ENCODE measurements at regions not wholly inside any gene's neighbourhood (a gene's known extent, or its start where the extent isn't known, plus 50 kb on each side); places are given as distances from the start of the nearest gene placed in this dataset.

- Histone ChIP-seq H3K27me3 (no peaks in the 10 kb centered on the region), H3K4me3 (no peak overlapping the region), H3K27ac (no peak overlapping the region), H3K36me3 (no peaks in the 10 kb centered on the region), H3K4me1 (ENCODE audit: insufficient read depth) (no peaks in the 10 kb centered on the region), H3K9me3 (no peaks in the 10 kb centered on the region)
- no peak for DNase-seq
- WGBS, 3 donors: 85% methylated on average over 3 of the region's 3 CpGs
- no peak for TF ChIP-seq POLR2A (IDR thresholded peaks at IDR 0.05)
- TF ChIP-seq EP300 (IDR thresholded peaks at IDR 0.05): no peak
- no peak for TF ChIP-seq CTCF (IDR thresholded peaks at IDR 0.05)
- intact Hi-C loops (cut with DNase I): no loop called here
These were observed 864.8 kb downstream of the EPHA4 start for GRCh38 chr2:220707261-220707660.

GRCh38 chr2:220708366-220708765, 863.7 kb downstream of the EPHA4 start:
- Histone ChIP-seq H3K36me3 (no peaks in the 10 kb centered on the region), H3K9me3 (no peaks in the 10 kb centered on the region), H3K27me3 (no peaks in the 10 kb centered on the region), H3K4me1 (ENCODE audit: insufficient read depth) (no peaks in the 10 kb centered on the region), H3K27ac (no peak overlapping the region), H3K4me3 (no peak overlapping the region)
- intact Hi-C loops (cut with DNase I): no loop called here
- 71 to 80% (median 74%) methylated on average over 3 of the region's 3 CpGs for whole genome bisulfite sequencing, 3 donors
- no peak for TF ChIP-seq CTCF (IDR thresholded peaks at IDR 0.05)
- no peak for TF ChIP-seq EP300 (IDR thresholded peaks at IDR 0.05)
- TF ChIP-seq POLR2A (IDR thresholded peaks at IDR 0.05): no peak
- DNase-seq: no peak

GRCh38 chr2:220717283-220717682, 854.8 kb downstream of the EPHA4 start:
- H3K4me1 ChIP-seq (ENCODE audit: insufficient read depth): no peaks in the 10 kb centered on the region
- no peaks in the 10 kb centered on the region for H3K27me3 ChIP-seq
- DNase-seq: no peak
- H3K9me3 ChIP-seq: no peaks in the 10 kb centered on the region
- no peak overlapping the region for H3K4me3 ChIP-seq
- H3K27ac ChIP-seq: no peak overlapping the region
- intact Hi-C loops (cut with DNase I): no loop called here
- no peaks in the 10 kb centered on the region for H3K36me3 ChIP-seq
- TF ChIP-seq POLR2A (IDR thresholded peaks at IDR 0.05) (no peak), CTCF (IDR thresholded peaks at IDR 0.05) (no peak), EP300 (IDR thresholded peaks at IDR 0.05) (no peak)
- 87 to 97% (median 90%) methylated on average over 3 of the region's 3 CpGs for WGBS, 3 donors

GRCh38 chr2:220736778-220737177, 835.3 kb downstream of the EPHA4 start:
- no peak for TF ChIP-seq POLR2A (IDR thresholded peaks at IDR 0.05)
- TF ChIP-seq CTCF (IDR thresholded peaks at IDR 0.05): no peak
- TF ChIP-seq EP300 (IDR thresholded peaks at IDR 0.05): no peak
- H3K36me3 ChIP-seq: no peaks in the 10 kb centered on the region
- DNase-seq: no peak
- intact Hi-C loops (cut with DNase I): no loop called here
- H3K27ac ChIP-seq: no peak overlapping the region
- 63 to 74% (median 72%) methylated on average over 4 of the region's 4 CpGs for WGBS, 3 donors
- no peaks in the 10 kb centered on the region for H3K27me3 ChIP-seq
- no peak overlapping the region for H3K4me3 ChIP-seq
- H3K9me3 ChIP-seq: no peaks in the 10 kb centered on the region
- no peaks in the 10 kb centered on the region for H3K4me1 ChIP-seq (ENCODE audit: insufficient read depth)

- no peaks in the 10 kb centered on the region for H3K9me3 ChIP-seq
- 84 to 93% (median 92%) methylated on average over 2 of the region's 2 CpGs for WGBS, 3 donors
- H3K27ac ChIP-seq: no peak overlapping the region
- intact Hi-C loops (cut with DNase I): no loop called here
- no peaks in the 10 kb centered on the region for H3K36me3 ChIP-seq
- H3K4me1 ChIP-seq (ENCODE audit: insufficient read depth): no peaks in the 10 kb centered on the region
- no peak for DNase-seq
- no peaks in the 10 kb centered on the region for H3K27me3 ChIP-seq
- TF ChIP-seq CTCF (IDR thresholded peaks at IDR 0.05) (no peak), EP300 (IDR thresholded peaks at IDR 0.05) (no peak), POLR2A (IDR thresholded peaks at IDR 0.05) (no peak)
- no peak overlapping the region for H3K4me3 ChIP-seq
These were observed 828.9 kb downstream of the EPHA4 start for GRCh38 chr2:220743203-220743602.
